Lung (tissue), 11 donors: ENCODE measurements at regions not wholly inside any gene's neighbourhood (a gene's known extent, or its start where the extent isn't known, plus 50 kb on each side); places are given as distances from the start of the nearest gene placed in this dataset.

ENCODE experiments used
- ATAC-seq: fragments of 200-7000 bp; cut with Tn5 transposase; one replicate; pipeline ENCODE4 v1.9.1; 2020; ENCODE audit warnings: moderate number of reproducible peaks; ENCODE audit not compliant: insufficient read depth, low FRiP score
- DNase-seq, 3 donors: peaks; one replicate each; pipeline ENCODE4 v3.0.0-alpha.2; 2013 to 2017
- H3K27ac ChIP-seq, 2 donors: one replicate each; pipeline ENCODE4 v1.5.1; 2013; ENCODE audit warnings: mild to moderate bottlenecking in 2 of 2, moderate library complexity in 2 of 2, control low read depth in 1 of 2, inconsistent platforms in 1 of 2, low read depth in 1 of 2, low read length in 1 of 2
- H3K27me3 ChIP-seq, 3 donors: one replicate each; pipeline ENCODE4 v1.5.1; 2013; ENCODE audit warnings: low read length in 2 of 3; ENCODE audit not compliant: control insufficient read depth in 3 of 3, insufficient read depth in 3 of 3
- H3K36me3 ChIP-seq, 4 donors: one replicate each; pipeline ENCODE4 v1.5.1; 2013; ENCODE audit warnings: low read length in 4 of 4, mild to moderate bottlenecking in 1 of 4, moderate library complexity in 1 of 4; ENCODE audit not compliant: control insufficient read depth in 4 of 4, insufficient read depth in 4 of 4
- H3K4me1 ChIP-seq, 5 donors: one replicate each; pipeline ENCODE4 v1.5.1; 2013; ENCODE audit warnings: low read length in 5 of 5, mild to moderate bottlenecking in 2 of 5, moderate library complexity in 1 of 5; ENCODE audit not compliant: control insufficient read depth in 5 of 5, insufficient read depth in 5 of 5
- H3K4me3 ChIP-seq: one replicate; pipeline ENCODE4 v1.5.1; 2013; ENCODE audit warnings: mild to moderate bottlenecking, control low read depth, moderate library complexity
- H3K9ac ChIP-seq, 2 donors: one replicate each; pipeline ENCODE4 v1.5.1; 2013; ENCODE audit warnings: low read length in 2 of 2, control low read depth in 1 of 2; ENCODE audit not compliant: insufficient read depth in 1 of 2
- H3K9me3 ChIP-seq, 4 donors: one replicate each; pipeline ENCODE4 v1.5.1; 2013; ENCODE audit warnings: low read length in 3 of 4, mild to moderate bottlenecking in 1 of 4, moderate library complexity in 1 of 4; ENCODE audit not compliant: control insufficient read depth in 4 of 4, insufficient read depth in 3 of 4
- CTCF ChIP-seq: IDR thresholded peaks from 2 replicates; pipeline ENCODE4 v1.5.1; 2012; ENCODE audit warnings: mild to moderate bottlenecking; ENCODE audit errors: control extremely low read depth, extremely low read depth
- WGBS, 2 donors: extraction: QIAGEN DNeasy Blood & Tissue Kit; methylation state at CpG; one replicate each; pipeline ENCODE4 v1.1.7; 2013; 5-methylcytosine and 5-hydroxymethylcytosine counted together
- donor health status: control.
- donor health status: control.
- donor health status: Bipolar disorder and iron deficiency.
- donor health status: healthy.
- donor health status: DM: yes; HTN: yes; CAD: no.

- Histone ChIP-seq H3K4me3 (no peak overlapping the region), H3K36me3 (no peaks in the 10 kb centered on the region), H3K4me1 (no peaks in the 10 kb centered on the region), H3K27ac (no peak overlapping the region), H3K27me3 (no peaks in the 10 kb centered on the region), H3K9ac (no peak overlapping the region), H3K9me3 (no peaks in the 10 kb centered on the region)
- ATAC-seq = no peak
- TF ChIP-seq CTCF = no peak
- DNase-seq = no peak
Measured at GRCh38 chr6:74100719-74101287, 404.8 kb downstream of the CD109 start.

GRCh38 chr6:74096329-74096728, 400.3 kb downstream of the CD109 start:
- Histone ChIP-seq H3K9ac (no peak overlapping the region), H3K4me1 (no peaks in the 10 kb centered on the region), H3K27me3 (no peaks in the 10 kb centered on the region), H3K9me3 (no peaks in the 10 kb centered on the region), H3K4me3 (no peak overlapping the region), H3K36me3 (no peaks in the 10 kb centered on the region), H3K27ac (no peak overlapping the region)
- no peak for DNase-seq
- ATAC-seq = no peak
- TF ChIP-seq CTCF = no peak

GRCh38 chr6:74093361-74093760, 397.4 kb downstream of the CD109 start:
- Histone ChIP-seq H3K9ac (no peak overlapping the region), H3K4me3 (no peak overlapping the region), H3K27me3 (no peaks in the 10 kb centered on the region), H3K36me3 (no peaks in the 10 kb centered on the region), H3K9me3 (no peaks in the 10 kb centered on the region), H3K27ac (no peak overlapping the region), H3K4me1 (no peaks in the 10 kb centered on the region)
- no peak for TF ChIP-seq CTCF
- DNase-seq = no peak
- ATAC-seq = no peak
- 61 to 79% methylated on average over 1 of the region's 1 CpG for WGBS, 2 donors

- Histone ChIP-seq H3K4me1 (no peaks in the 10 kb centered on the region), H3K27me3 (no peaks in the 10 kb centered on the region), H3K9me3 (no peaks in the 10 kb centered on the region), H3K36me3 (no peaks in the 10 kb centered on the region), H3K9ac (no peak overlapping the region), H3K27ac (no peak overlapping the region), H3K4me3 (no peak overlapping the region)
- TF ChIP-seq CTCF = no peak
- DNase-seq (no peak), ATAC-seq (no peak)
- WGBS, 2 donors = 54 to 61% methylated on average over 5 of the region's 5 CpGs
Measured at GRCh38 chr6:74091794-74092157, 395.8 kb downstream of the CD109 start.
